ENCODE measurements at regions not wholly inside any gene's neighbourhood (a gene's known extent, or its start where the extent isn't known, plus 50 kb on each side); places are given as distances from the start of the nearest gene placed in this dataset.

DNA sequence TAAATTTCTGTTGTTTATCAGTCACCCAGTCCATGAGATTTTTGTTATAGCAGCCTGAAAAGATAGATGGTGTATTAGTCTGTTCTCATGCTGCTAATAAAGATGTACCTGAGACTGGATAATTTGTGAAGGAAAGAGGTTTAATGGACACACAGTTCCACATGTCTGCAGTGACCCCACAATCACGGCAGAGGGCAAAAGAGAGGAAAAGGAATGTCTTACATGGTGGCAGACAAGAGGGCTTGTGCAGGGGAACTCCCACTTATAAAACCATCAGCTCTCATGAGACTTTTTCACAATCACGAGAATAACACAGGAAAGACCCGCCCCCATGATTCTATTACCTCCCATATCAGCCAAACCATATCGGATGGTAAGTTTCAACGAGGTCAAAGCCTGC is 309.2 kb downstream of the LIG4 start:
- DNase-seq = no peak

DNA sequence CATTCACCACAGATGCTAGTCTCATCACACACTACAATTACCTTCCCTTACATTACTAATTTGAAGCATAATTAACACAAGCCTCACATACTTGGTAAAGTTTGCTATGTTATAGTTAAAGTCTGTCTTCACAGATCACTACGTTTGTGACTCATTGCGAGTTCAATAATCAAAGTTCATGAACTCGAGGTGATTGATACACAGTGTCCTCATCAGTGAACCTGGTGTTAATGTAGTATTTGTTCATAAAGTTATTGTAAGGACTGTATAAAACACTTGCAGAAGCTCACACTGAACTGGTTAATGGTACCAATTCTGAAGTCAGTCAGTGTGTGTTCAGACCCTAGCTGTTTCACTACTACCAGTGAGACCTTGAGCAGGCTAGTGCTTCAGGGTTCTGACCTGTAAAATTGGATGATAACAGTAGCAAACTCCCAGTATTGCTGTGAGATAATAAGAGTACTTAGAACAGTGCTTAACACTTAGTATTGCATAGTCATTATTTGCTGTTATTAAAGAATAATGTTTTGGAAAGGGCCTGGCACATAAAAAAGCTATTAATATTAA is 313.3 kb downstream of the LIG4 start:
- DNase-seq = no peak

DNA sequence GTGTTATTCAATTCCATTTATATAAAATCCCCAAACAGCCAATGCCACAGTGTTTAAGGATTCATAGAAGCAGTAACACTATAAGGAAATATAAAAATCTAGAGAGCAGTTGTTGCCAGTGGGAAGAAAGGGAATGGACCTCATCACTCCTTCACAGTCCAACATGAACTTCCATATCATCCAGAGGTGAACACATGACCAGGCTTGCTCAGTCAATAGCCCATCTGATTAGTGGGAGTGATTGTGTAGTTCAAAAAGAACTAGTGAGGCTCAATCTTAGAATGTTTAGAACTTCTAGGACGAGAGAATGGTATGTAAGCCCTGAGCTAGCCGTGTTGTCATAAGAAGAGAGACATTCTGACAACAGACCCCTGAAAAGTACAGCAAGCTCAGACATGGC is 314.1 kb downstream of the LIG4 start:
- no peak for DNase-seq

DNA sequence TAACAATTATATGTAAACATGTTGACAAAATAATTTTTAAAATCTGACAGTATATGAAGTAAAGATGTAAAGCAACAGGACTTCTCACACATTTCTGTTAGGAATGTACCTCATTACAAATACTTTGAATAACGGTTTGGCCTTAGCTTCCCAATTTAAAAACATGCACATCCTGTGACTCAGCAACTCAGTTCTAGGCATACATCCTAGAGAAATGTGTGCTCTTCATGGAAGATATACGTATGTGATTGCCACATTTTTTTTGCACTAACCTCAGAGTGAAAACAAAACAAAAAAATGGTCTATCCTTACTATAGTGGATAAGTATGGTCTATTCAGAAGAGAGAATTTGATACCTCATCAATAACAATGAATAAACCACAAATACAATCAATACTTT is 314.6 kb downstream of the LIG4 start:
- DNase-seq = peak; percentile 5

GRCh38 chr13:107886118-107886517 is 329.2 kb downstream of the LIG4 start:
- no peak for DNase-seq

DNA sequence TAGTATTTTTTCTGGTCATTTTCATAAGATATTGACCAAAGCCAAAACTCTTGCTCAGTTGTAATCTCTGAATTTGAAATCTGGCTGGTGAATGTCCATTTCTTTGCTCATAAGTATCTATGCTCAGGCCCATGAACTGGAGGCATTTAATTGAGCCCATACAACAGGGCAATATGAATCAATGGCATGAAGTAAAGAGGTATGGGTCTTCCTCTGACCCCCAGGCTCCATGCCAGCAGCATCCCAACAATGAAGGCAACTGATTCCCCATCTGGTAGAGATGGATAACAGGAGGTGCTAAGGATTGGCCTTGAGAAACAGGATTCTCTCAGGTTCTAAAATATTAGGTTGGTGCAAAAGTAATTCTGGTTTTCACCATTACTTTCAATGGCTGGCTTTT is 330.8 kb downstream of the LIG4 start:
- no peak for DNase-seq

GRCh38 chr13:107883561-107884175 is 331.7 kb downstream of the LIG4 start:
- DNase-seq = no peak

DNA sequence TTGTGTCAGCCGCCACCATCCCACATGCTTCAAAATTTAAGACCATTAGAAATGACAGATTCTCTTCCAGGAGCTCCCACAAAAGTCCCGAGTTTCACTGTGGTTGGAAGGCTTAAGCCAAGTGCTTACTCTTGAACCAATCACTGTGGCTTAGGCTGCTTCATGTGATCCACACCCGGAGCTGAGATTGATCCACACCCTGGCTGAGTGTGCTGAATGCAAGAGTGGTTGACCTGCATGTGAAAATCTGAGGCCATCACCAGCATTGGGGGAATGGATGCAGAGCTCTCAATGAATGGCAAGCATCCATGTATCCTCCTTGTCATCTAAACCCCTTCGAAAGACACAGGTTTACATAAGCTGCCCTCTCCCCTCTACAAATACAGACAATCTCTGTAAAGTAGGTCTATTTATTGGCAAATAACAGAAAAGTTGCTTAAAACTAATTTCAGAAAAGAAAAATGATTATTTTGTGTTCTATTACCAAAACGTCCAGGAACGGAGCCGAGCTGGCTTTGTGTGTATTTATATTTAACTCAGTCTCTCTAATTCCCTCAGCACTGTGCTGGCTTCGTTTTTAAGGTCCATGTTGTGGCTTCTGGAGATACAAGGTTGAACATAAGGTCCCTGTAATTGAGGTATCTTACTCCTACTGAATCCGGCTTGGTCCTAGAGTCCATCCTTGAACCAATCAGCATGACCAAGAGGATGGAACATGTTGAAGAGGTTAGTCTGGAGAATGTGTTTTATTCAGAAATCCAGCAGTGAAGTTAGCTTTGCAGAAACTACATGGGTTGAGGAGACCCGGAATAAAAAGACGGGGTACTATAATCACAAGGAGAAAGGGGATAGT is 332.4 kb downstream of the LIG4 start:
- DNase-seq = no peak

GRCh38 chr13:107881362-107881761 is 334.0 kb downstream of the LIG4 start:
- DNase-seq = no peak

- no peak for DNase-seq
These were observed 340.9 kb downstream of the LIG4 start for GRCh38 chr13:107874456-107874855.

- DNase-seq = no peak
These were observed 341.4 kb downstream of the LIG4 start for GRCh38 chr13:107873926-107874325.

DNA sequence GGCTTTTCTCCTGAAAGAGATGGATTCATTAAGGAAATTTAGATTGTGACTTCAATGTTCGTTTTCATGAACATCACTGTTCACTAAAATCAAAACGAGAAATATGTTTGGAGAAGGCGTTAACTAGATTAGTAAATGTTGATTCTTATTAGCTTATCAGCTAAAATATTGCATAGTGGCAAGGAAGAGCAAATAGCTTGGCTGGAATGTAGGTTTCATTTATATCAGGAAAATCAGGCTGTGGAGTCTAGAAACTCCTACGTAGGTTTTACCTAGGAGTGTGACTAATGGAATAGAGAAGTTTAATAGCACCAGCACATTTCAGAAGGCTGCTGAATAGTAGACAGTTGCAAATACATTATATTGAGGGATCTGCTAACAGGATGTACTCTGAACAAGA is 344.9 kb downstream of the LIG4 start:
- DNase-seq = no peak

DNA sequence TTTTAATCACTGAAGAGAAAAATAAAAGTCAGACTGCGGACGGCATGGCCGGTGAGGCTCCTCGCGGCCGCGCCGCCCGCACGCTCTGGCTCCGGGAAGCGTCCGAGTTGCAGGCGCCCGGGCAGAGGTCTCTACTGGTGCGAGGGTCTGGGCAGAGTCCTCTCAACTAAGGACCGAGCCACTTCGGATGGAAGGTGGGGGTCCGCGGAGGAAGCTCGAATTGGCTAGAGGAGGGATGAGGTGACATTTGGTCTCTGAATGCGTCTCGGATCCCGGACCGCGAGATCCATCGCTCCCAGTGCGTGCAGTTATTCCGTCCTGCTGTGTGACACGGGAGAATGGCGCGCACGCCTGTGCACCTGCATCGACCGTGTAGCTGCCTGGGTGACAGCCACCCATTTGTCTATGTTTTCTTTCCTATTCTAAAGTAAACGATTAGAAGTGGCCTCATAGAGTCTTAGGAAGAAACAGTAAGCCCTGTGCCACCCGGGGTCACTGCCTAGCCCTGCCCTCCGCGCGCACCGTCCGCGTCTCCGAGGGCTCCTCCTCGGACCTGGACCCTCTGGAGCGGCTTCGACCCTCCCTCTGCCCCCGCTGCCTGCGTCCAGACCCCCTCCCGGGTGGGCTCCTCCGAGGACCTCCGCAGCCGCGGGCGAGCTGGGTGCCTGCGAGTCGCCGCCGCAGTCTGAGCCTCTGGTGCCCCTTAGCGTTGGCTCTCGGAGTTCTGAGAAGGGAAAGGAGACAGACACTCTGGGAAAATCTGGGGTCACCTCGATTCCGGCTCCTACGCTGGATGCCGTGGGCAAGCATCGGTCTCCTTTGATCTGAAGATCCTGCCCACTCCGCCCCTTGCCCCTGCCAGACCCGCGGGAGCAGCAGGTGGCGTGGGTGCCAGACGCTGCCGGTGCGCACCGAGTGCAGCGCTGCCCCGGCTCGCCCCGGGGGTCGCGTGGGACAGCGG is 347.4 kb downstream of the LIG4 start:
- peak; percentile 75 for DNase-seq

GRCh38 chr13:107866941-107867623 is 348.3 kb downstream of the LIG4 start:
- DNase-seq = peak; percentile 58

DNA sequence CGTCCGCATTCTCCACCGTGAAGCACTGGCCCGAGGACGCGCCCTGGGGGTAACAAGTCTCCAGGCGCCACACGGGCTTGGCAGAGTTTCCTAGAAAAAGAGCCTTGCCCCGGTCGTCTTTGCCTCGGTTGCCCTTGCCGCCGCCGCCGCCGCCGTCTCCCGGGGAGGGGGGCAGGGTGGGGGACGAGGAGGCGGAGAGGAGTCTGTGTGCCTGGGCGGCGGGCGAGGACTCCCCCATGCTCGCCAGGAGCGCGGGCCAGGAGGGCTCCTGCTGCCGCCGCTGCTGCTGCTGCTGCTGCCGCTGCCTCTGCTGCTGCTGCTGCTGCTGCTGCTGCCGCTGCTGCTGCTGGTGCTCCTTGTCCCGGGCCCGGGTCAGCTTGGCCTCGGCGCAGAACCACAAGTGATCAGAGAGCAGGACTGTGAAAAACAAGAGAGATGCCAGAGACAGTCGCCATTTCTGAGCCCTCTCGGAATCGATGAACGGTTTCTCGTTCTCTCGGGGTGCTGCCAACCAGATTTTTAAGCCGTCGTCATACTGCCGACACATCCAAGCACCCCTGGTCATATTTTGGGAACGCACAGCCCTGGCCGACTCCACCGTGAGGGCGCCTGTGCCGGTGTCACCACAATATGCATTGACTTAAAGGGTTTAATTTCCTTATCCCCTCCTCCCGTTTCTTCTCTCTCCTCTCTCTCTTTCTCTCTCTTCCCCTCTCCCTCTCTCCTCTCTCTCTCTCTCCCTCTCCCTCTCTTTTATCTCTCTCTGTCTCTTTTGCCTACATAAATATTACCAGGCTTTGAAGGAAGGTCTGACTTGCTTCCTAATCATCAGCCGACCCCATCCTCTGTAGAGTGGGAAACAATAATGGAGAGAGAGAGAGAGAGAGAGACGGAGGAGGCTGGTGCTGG is 349.1 kb downstream of the LIG4 start:
- peak; percentile 65 for DNase-seq

GRCh38 chr13:107865643-107866031 is 349.7 kb downstream of the LIG4 start:
- peak; percentile 37 for DNase-seq

- DNase-seq = peak; percentile 4
These were observed 350.1 kb downstream of the LIG4 start for GRCh38 chr13:107865318-107865575.

- DNase-seq = peak; percentile 87
These were observed 350.6 kb downstream of the LIG4 start for GRCh38 chr13:107864543-107865317.

DNA sequence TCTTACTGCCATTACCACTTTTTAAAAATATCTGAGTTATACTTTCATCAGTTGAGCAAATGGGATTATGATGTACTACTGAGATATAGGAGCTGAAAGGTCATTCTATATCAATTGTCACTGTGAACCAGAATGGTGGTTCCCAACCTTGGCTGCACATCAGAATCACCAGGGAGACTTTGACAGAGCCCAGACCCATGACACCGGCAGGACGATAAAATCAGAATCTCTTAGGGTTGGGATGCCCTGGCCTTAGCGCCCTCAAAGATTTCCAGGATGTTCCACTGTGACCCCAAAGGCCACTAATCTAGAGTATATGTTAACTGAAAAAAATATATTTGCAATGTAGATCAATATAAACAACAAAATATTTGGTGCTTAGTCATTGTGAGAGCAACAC is 355.1 kb downstream of the LIG4 start:
- no peak for DNase-seq

GRCh38 chr13:107854880-107855279 is 360.5 kb downstream of the LIG4 start:
- DNase-seq = no peak

DNA sequence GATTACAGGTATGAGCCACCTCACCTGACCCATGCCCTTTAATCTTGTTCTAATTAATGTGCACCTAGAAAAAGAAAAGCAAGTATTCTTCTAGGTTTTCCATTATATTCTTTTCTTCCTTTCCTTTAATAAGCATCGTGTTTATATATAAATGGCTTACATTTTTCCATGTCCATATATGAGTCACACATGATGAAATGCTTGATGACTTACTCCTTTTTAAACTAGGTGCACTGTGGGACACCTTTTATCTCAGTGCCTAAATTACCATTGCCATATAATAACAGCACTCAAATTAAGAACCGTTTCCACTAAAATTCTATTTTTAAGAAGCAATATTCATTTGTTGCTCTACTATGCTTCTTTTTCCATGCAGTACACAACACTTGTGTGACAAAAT is 363.3 kb downstream of the LIG4 start:
- DNase-seq = no peak
